VCaP (cell line): ENCODE measurements at regions not wholly inside any gene's neighbourhood (a gene's known extent, or its start where the extent isn't known, plus 50 kb on each side); places are given as distances from the start of the nearest gene placed in this dataset.

Experiments used
- H3K27ac ChIP-seq: fragments of 450-650 bp; 2 replicates; pipeline ENCODE4 v1.5.1; 2017
- TF ChIP-seq, protein P1 (sequence below): fragments of 450-650 bp; conservative IDR thresholded peaks from 2 replicates; pipeline ENCODE4 v1.5.1; 2017; ENCODE audit warnings: mild to moderate bottlenecking, moderate library complexity

DNA sequence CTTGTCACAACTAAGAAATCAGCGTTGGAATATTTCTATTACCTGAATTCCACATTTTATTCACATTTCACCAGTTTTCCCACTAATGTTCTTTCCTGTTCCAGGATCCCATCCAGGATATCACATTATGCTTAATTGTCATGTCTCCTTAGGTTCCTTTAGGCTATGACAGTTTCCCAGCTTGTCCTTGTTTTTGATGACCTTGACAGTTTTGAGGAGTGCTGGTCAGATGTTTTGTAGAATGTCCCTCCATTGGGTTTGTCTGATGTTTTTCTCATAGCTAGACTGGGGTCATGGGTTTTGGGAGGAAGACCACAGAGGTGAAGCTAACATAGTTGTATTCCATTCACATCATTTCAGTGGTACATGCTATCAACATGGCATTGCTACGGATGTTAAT, 80.8 kb upstream of the HEPHL1 start:
- TF ChIP-seq, protein P1, sequence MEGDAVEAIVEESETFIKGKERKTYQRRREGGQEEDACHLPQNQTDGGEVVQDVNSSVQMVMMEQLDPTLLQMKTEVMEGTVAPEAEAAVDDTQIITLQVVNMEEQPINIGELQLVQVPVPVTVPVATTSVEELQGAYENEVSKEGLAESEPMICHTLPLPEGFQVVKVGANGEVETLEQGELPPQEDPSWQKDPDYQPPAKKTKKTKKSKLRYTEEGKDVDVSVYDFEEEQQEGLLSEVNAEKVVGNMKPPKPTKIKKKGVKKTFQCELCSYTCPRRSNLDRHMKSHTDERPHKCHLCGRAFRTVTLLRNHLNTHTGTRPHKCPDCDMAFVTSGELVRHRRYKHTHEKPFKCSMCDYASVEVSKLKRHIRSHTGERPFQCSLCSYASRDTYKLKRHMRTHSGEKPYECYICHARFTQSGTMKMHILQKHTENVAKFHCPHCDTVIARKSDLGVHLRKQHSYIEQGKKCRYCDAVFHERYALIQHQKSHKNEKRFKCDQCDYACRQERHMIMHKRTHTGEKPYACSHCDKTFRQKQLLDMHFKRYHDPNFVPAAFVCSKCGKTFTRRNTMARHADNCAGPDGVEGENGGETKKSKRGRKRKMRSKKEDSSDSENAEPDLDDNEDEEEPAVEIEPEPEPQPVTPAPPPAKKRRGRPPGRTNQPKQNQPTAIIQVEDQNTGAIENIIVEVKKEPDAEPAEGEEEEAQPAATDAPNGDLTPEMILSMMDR: no peak
- no peak overlapping the region for H3K27ac ChIP-seq

DNA sequence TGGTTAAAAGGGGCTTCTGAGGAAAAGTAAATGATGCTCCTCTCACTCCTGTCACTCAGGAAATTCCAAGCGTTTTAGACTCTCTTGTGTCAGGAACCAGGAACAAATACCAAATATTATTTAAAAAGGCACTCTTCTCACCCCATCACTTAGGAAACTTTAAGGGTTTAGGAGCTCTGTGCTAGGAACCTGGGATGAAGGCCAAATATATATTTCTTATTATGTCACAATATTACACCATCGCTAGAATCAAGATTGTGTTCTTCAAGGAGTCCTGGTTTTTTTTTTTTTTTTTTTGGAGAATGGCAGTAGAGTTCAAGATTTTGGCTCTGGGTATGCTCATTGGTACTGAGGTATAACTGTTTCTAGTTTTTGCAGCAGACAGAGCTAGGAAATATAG, 79.0 kb upstream of the HEPHL1 start:
- TF ChIP-seq, protein P1: no peak
- H3K27ac ChIP-seq: no peak overlapping the region

DNA sequence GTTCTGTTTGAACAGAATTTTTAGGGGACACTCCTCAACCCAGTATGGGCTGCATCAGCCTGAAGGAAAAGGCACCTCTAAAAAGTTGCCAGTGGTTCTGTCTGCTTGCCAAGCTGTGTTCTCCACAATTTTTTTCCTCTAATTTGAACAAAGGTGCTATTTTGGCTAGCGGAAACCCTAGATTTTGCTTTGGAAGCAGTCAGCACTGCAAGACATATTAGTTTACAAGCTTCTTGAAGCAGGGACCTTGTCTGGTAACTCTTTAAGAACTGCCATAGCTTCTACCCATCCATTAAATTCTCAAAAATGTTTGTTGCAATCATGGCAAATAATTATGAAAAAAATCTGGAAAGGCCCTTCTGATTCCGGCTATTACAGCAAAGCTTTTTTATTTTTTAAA, 75.6 kb upstream of the HEPHL1 start:
- H3K27ac ChIP-seq: no peak overlapping the region
- TF ChIP-seq, protein P1: no peak

DNA sequence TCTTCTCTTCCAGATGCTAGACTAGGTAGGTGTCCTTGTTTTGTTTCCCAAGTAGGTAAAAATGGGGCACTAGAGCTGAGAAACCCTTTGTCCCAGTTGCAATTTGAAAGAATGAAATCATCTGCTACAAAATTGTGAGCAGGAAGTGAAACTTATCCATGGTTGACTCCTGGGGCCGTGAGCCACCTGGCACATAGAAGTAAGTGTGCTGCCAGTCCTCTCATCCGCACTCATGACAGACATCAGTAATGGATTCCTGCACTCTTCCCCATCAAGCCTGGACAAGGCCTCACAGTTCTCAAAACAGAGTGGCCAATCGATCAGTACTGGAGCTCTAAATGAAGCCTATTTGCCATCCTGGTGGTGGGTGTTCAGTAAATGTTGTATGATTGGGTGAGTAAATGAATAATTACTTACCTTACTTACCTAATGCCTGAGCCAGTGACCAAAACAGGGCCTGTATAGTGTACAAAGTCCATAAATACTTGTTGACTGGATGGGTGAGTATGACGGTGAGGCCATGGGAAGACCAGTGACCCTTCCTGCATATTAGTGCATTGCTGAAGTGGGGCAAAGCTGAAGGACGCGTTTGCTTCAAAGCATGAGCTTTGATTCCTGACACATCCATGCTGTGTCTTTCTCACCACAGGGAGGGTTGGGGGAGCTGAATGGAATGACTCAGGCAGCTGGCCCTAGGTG, 68.9 kb upstream of the HEPHL1 start:
- H3K27ac ChIP-seq: no peak overlapping the region
- TF ChIP-seq, protein P1: no peak

DNA sequence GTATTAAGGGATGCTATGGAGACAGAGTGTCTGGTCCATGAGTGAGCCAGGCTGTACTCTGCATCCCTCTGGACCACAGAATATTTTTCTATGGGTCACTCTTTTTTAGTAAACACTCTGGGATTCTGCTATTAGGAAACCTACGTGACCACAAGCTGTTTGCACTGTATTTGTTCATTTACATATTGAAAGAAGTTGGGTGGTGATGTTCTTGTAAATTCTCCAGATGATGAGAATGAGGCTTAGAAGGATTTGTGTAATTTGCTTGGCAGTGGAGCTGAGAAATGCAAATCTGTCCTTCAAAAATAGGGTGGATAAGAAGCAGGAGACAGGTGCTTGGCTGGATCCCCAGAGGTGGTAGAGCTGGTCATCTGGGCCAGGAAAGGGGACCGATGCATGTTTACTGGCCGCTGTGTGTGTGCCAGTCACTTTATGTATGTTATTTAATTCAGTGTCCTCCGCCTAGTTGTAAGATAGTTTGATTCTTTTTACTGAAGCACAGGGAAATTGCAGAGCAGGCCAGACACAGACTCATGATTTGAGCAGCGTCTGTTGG, 63.7 kb upstream of the HEPHL1 start:
- TF ChIP-seq, protein P1: no peak

DNA sequence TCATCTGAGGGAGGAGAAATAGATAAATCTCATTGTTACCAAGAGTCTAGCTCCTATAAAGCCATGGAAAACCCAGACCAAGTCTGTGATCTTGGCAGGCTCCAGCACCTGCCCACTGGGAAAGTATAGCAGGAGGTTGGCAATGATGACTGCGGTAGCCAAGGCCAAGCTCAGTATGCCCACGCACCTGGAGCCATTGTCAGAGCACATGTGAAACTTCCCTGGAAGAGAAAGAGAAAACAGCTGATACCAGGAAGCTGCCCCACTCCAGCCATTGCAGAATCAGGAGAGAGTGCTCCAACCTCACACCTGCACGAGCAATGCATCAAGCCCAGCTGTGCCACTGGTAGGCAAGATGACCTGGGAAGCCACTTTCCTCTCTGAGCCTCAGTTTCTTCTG, 62.2 kb upstream of the HEPHL1 start:
- TF ChIP-seq, protein P1: no peak

More for the DNA sequence above, 63.7 kb upstream of the HEPHL1 start:
- H3K27ac ChIP-seq: no peak overlapping the region

DNA sequence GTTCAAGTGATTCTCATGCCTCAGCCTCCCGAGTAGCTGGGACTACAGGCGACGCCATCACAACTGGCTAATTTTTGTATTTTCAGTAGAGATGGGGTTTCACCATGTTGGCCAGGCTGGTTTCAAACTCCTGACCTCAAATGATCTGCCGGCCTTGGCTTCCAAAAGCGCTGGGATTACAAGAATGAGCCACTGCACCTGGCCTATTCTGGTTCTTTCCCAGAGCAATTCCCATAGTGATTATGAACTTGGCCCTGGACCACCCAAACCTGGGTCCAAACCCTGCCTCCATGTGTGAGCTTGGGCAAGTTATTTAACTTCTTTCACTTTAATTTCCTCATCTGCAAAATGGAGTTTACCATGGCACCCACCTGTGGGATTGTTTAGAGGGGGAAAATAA, 61.5 kb upstream of the HEPHL1 start:
- TF ChIP-seq, protein P1: no peak
- no peak overlapping the region for H3K27ac ChIP-seq

More for the DNA sequence above, 62.2 kb upstream of the HEPHL1 start:
- H3K27ac ChIP-seq: no peak overlapping the region
